ENCODE measurements at regions not wholly inside any gene's neighbourhood (a gene's known extent, or its start where the extent isn't known, plus 50 kb on each side); places are given as distances from the start of the nearest gene placed in this dataset.

- TF ChIP-seq FOXP2 (optimal IDR thresholded peaks at IDR 0.05; ENCODE audit: control extremely low read depth, extremely low read length, insufficient read depth) (no peak), EZH2 (IDR thresholded peaks at IDR 0.05) (no peak)
- Histone ChIP-seq H3K36me3 (ENCODE audit: insufficient read depth, low read length) (no peaks in the 10 kb centered on the region; the same call in 1 of the 2 replicates), H3K27ac (no peak overlapping the region), H3K9ac (ENCODE audit: insufficient read length) (no peak overlapping the region), H3K4me3 (no peak overlapping the region), H3K9me3 (ENCODE audit: low read depth, low read length) (no peaks in the 10 kb centered on the region)
- no peak for DNase-seq (ENCODE audit: low read depth, low spot score)
Observed at GRCh38 chr18:46338766-46339165, 234.6 kb downstream of the HAUS1 start.

- no peak for DNase-seq (ENCODE audit: low read depth, low spot score)
- Histone ChIP-seq H3K4me3 (no peak overlapping the region), H3K9me3 (ENCODE audit: low read depth, low read length) (no peaks in the 10 kb centered on the region), H3K9ac (ENCODE audit: insufficient read length) (no peak overlapping the region), H3K36me3 (ENCODE audit: insufficient read depth, low read length) (no peaks in the 10 kb centered on the region; the same call in 1 of the 2 replicates), H3K27ac (no peak overlapping the region)
- TF ChIP-seq FOXP2 (optimal IDR thresholded peaks at IDR 0.05; ENCODE audit: control extremely low read depth, extremely low read length, insufficient read depth) (no peak), POLR2AphosphoS5 (IDR thresholded peaks at IDR 0.05; ENCODE audit: borderline replicate concordance, low read depth, low read length) (no peak), EZH2 (IDR thresholded peaks at IDR 0.05) (no peak)
Observed at GRCh38 chr18:46340716-46341115, 236.5 kb downstream of the HAUS1 start.

GRCh38 chr18:46341986-46342525, 237.9 kb downstream of the HAUS1 start:
- no peak for DNase-seq (ENCODE audit: low read depth, low spot score)
- no peaks in the 10 kb centered on the region for H3K9me3 ChIP-seq (ENCODE audit: low read depth, low read length)
- no peak overlapping the region for H3K27ac ChIP-seq
- no peak for TF ChIP-seq FOXP2 (optimal IDR thresholded peaks at IDR 0.05; ENCODE audit: control extremely low read depth, extremely low read length, insufficient read depth)
- TF ChIP-seq EZH2 (IDR thresholded peaks at IDR 0.05): no peak
- TF ChIP-seq POLR2AphosphoS5 (IDR thresholded peaks at IDR 0.05; ENCODE audit: borderline replicate concordance, low read depth, low read length): no peak
- H3K9ac ChIP-seq (ENCODE audit: insufficient read length): no peak overlapping the region
- no peak overlapping the region for H3K4me3 ChIP-seq
- no peaks in the 10 kb centered on the region; the same call in 1 of the 2 replicates for H3K36me3 ChIP-seq (ENCODE audit: insufficient read depth, low read length)

GRCh38 chr18:46343456-46343855, 239.3 kb downstream of the HAUS1 start:
- Histone ChIP-seq H3K4me3 (no peak overlapping the region), H3K9me3 (ENCODE audit: low read depth, low read length) (no peaks in the 10 kb centered on the region), H3K36me3 (ENCODE audit: insufficient read depth, low read length) (no peaks in the 10 kb centered on the region; the same call in 1 of the 2 replicates), H3K27ac (no peak overlapping the region), H3K9ac (ENCODE audit: insufficient read length) (no peak overlapping the region)
- TF ChIP-seq FOXP2 (optimal IDR thresholded peaks at IDR 0.05; ENCODE audit: control extremely low read depth, extremely low read length, insufficient read depth) (no peak), POLR2AphosphoS5 (IDR thresholded peaks at IDR 0.05; ENCODE audit: borderline replicate concordance, low read depth, low read length) (no peak), EZH2 (IDR thresholded peaks at IDR 0.05) (no peak)
- no peak for DNase-seq (ENCODE audit: low read depth, low spot score)

- H3K9me3 ChIP-seq (ENCODE audit: low read depth, low read length): no peaks in the 10 kb centered on the region
- no peak overlapping the region for H3K9ac ChIP-seq (ENCODE audit: insufficient read length)
- no peak for DNase-seq (ENCODE audit: low read depth, low spot score)
- no peak overlapping the region for H3K4me3 ChIP-seq
- H3K36me3 ChIP-seq (ENCODE audit: insufficient read depth, low read length): no peaks in the 10 kb centered on the region; the same call in 1 of the 2 replicates
- H3K27ac ChIP-seq: no peak overlapping the region
- no peak for TF ChIP-seq EZH2 (IDR thresholded peaks at IDR 0.05)
- TF ChIP-seq POLR2AphosphoS5 (IDR thresholded peaks at IDR 0.05; ENCODE audit: borderline replicate concordance, low read depth, low read length): no peak
- no peak for TF ChIP-seq FOXP2 (optimal IDR thresholded peaks at IDR 0.05; ENCODE audit: control extremely low read depth, extremely low read length, insufficient read depth)
Observed at GRCh38 chr18:46343931-46344372, 239.8 kb downstream of the HAUS1 start.

- Histone ChIP-seq H3K9ac (ENCODE audit: insufficient read length) (no peak overlapping the region), H3K4me3 (no peak overlapping the region), H3K9me3 (ENCODE audit: low read depth, low read length) (no peaks in the 10 kb centered on the region), H3K27ac (no peak overlapping the region), H3K36me3 (ENCODE audit: insufficient read depth, low read length) (no peaks in the 10 kb centered on the region; the same call in 1 of the 2 replicates)
- TF ChIP-seq FOXP2 (optimal IDR thresholded peaks at IDR 0.05; ENCODE audit: control extremely low read depth, extremely low read length, insufficient read depth): no peak
- TF ChIP-seq POLR2AphosphoS5 (IDR thresholded peaks at IDR 0.05; ENCODE audit: borderline replicate concordance, low read depth, low read length): no peak
- no peak for TF ChIP-seq EZH2 (IDR thresholded peaks at IDR 0.05)
- DNase-seq (ENCODE audit: low read depth, low spot score): no peak
Observed at GRCh38 chr18:46344416-46345180, 240.4 kb downstream of the HAUS1 start.

DNA sequence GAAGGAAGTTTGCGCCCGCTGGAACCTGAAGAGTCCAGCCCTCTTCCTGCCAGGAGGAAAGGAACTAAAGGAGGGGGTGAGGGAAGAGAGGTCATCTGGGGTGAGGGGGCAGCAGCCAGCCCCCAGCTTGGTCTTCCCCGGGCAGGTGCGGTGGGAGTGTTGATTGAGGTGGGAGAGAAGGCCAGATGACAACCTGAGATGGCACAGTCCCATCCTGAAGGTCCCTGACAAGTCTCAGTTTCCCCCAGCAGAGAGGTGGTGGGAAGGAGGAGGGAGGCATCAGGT, 240.9 kb downstream of the HAUS1 start:
- no peak overlapping the region for H3K27ac ChIP-seq
- H3K36me3 ChIP-seq (ENCODE audit: insufficient read depth, low read length): no peaks in the 10 kb centered on the region; the same call in 1 of the 2 replicates
- TF ChIP-seq FOXP2 (optimal IDR thresholded peaks at IDR 0.05; ENCODE audit: control extremely low read depth, extremely low read length, insufficient read depth): no peak
- TF ChIP-seq EZH2 (IDR thresholded peaks at IDR 0.05): no peak
- TF ChIP-seq POLR2AphosphoS5 (IDR thresholded peaks at IDR 0.05; ENCODE audit: borderline replicate concordance, low read depth, low read length): no peak
- H3K4me3 ChIP-seq: no peak overlapping the region
- H3K9me3 ChIP-seq (ENCODE audit: low read depth, low read length): no peaks in the 10 kb centered on the region
- no peak for DNase-seq (ENCODE audit: low read depth, low spot score)
- H3K9ac ChIP-seq (ENCODE audit: insufficient read length): no peak overlapping the region

- DNase-seq (ENCODE audit: low read depth, low spot score): no peak
- no peak overlapping the region for H3K9ac ChIP-seq (ENCODE audit: insufficient read length)
- no peak overlapping the region for H3K4me3 ChIP-seq
- TF ChIP-seq EZH2 (IDR thresholded peaks at IDR 0.05) (no peak), FOXP2 (optimal IDR thresholded peaks at IDR 0.05; ENCODE audit: control extremely low read depth, extremely low read length, insufficient read depth) (no peak), POLR2AphosphoS5 (IDR thresholded peaks at IDR 0.05; ENCODE audit: borderline replicate concordance, low read depth, low read length) (no peak)
- no peaks in the 10 kb centered on the region for H3K9me3 ChIP-seq (ENCODE audit: low read depth, low read length)
- no peak overlapping the region for H3K27ac ChIP-seq
- H3K36me3 ChIP-seq (ENCODE audit: insufficient read depth, low read length): no peaks in the 10 kb centered on the region; the same call in 1 of the 2 replicates
Observed at GRCh38 chr18:46346213-46346612, 242.0 kb downstream of the HAUS1 start.
